Peyer's patch (tissue), 4 donors: ENCODE measurements at regions not wholly inside any gene's neighbourhood (a gene's known extent, or its start where the extent isn't known, plus 50 kb on each side); places are given as distances from the start of the nearest gene placed in this dataset.

ENCODE experiments used
- POLR2A ChIP-seq, 2 donors: fragments of 450-650 bp; IDR thresholded peaks; one replicate each; pipeline ENCODE4 v1.5.1; 2017; ENCODE audit warnings: antibody characterized with exemption in 2 of 2, mild to moderate bottlenecking in 2 of 2, moderate library complexity in 2 of 2
- TF ChIP-seq, protein P1 (sequence below), 6 experiments: fragments of 450-650 bp in 4 of 6; fragments of 200-600 bp in 2 of 6; sonication (generic) in 1 of 6; IDR thresholded peaks; one replicate each; pipeline ENCODE4 v1.5.1; 2017 to 2019; ENCODE audit warnings: antibody characterized with exemption in 6 of 6, mild to moderate bottlenecking in 3 of 6, moderate library complexity in 1 of 6

- TF ChIP-seq, protein P1, sequence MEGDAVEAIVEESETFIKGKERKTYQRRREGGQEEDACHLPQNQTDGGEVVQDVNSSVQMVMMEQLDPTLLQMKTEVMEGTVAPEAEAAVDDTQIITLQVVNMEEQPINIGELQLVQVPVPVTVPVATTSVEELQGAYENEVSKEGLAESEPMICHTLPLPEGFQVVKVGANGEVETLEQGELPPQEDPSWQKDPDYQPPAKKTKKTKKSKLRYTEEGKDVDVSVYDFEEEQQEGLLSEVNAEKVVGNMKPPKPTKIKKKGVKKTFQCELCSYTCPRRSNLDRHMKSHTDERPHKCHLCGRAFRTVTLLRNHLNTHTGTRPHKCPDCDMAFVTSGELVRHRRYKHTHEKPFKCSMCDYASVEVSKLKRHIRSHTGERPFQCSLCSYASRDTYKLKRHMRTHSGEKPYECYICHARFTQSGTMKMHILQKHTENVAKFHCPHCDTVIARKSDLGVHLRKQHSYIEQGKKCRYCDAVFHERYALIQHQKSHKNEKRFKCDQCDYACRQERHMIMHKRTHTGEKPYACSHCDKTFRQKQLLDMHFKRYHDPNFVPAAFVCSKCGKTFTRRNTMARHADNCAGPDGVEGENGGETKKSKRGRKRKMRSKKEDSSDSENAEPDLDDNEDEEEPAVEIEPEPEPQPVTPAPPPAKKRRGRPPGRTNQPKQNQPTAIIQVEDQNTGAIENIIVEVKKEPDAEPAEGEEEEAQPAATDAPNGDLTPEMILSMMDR (IDR thresholded peaks at IDR 0.05), result no peak
- no peak for TF ChIP-seq POLR2A (IDR thresholded peaks at IDR 0.05)
These were observed 1261.3 kb downstream of the SI start for GRCh38 chr3:163817015-163817414.
